Fibroblast of skin of right biceps (primary cell): ENCODE measurements at regions not wholly inside any gene's neighbourhood (a gene's known extent, or its start where the extent isn't known, plus 50 kb on each side); places are given as distances from the start of the nearest gene placed in this dataset.
A peak's percentile ranks its signal among the peaks of the same experiment; 100 is the strongest.
"Not testable (repeated sequence)": the region's sequence is repeated elsewhere in the genome, so short reads cannot be mapped to it uniquely, and the experiment has no call there.

ENCODE experiments used
- DNase-seq: peaks from one replicate; pipeline ENCODE4 v3.0.0-alpha.2; 2013

DNA sequence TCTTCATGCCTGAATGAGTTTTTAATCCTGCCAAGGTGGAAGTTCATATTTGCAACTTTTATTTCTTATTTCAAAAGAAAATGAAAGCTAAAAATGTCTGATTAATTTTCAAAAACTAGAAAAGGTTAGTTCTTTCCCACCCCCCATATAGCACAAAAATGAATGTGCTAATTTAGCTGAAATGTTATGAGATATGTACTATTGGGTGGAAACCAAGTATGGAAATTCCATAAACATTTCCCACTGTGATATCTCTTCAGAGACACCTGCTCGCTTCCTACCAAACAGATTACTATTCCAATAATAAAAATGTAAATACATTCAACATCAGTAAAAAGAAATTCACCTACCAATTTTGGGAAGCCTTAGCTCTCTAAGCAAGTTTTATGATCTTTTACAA, 678.6 kb upstream of the ID4 start:
- peak; percentile 15 for DNase-seq

GRCh38 chr6:19159089-19159488, 678.1 kb upstream of the ID4 start:
- DNase-seq: peak; percentile 86

DNA sequence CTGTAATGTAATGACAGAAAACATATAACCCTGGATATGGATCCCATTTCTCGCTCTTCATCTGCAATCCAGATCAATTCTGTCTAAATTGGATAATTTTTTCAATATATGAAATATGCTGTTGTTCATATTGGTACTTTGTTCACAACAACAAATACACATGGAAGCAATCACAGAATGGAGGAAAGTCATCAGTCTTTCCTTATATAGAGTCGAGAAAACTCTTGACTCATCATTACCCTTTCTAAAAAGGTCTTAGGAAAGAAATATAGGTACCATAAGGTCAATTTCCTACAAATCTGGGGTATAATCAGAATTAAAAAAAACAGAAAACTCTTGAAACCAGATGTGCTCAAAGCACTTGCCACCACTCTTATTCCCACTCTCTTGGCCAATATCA, 677.6 kb upstream of the ID4 start:
- DNase-seq: no peak

- no peak for DNase-seq
Observed at GRCh38 chr6:19160081-19160730, 677.0 kb upstream of the ID4 start.

DNA sequence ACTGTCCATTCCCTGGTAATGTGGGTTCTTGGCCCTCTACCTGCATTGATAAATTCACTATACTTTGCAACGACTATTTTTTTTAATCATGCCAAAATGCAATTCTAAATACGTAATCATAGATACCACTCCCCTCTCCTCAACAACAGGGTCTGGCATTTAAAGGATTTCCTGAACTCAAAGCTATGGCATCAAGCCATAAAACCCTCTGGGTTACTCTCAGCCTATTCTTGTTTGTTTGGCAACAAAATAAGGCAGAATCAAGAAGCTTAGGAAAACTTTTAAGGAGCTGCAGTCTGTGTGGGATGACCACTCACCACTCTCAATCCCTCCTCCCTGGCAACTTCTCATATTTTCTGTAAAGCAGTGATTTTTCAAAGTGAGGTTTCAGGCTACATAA, 669.9 kb upstream of the ID4 start:
- no peak for DNase-seq

- DNase-seq: no peak
Observed at GRCh38 chr6:19169366-19169765, 667.8 kb upstream of the ID4 start.

DNA sequence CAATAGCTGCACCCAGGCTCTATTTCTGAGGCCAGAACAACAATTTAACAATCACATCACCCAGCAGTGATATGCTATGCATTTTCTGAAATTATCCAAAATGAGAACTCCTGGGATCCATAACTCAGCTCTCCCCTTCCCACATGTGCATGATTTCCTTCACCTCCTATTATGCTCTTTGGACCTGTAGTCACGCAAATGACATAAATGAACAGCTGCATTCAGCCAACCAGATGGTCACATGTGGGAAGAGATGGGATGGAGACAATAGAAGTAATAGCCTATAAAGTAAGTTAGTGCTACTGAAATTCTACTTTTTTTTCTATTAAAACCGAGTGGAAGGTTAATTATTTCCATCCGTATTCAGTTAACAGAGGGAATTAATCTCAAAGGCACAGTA, 662.1 kb upstream of the ID4 start:
- no peak for DNase-seq

DNA sequence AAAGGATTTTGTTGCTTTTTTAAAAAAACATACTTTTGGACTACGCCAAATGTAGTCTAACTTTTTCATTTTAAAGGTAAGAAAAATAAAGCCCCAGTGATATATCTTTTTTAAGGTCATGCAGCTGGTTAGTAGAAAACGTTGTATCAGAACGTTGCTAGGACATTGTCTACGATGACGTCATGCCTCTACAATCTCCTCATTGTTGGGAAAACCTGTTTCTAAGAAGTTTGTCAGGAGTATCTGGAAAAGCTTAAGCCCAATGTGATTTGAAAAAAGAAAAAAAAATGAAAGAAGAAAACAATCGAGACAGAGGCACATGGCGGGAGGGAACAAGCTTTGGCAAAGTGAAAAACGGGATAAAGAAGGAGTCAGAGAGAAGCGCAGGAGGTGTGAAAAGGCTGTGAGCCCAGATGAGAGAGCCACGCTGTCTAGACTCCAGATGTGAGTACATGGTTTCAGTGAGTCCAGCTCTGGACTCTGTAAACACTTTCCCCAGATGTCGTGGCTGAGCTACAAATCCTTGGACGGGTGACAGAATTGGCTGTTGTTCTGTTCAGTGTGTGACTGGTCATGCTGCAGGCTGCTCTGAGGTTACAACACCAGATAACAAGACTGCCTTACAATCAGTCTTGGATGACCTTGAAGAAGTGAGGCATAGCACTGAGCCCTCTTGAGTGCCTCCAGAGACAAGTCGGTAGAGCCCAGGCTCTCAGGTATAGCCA, 656.7 kb upstream of the ID4 start:
- DNase-seq: peak; percentile 26

- no peak for DNase-seq
Observed at GRCh38 chr6:19181211-19181610, 656.0 kb upstream of the ID4 start.

DNA sequence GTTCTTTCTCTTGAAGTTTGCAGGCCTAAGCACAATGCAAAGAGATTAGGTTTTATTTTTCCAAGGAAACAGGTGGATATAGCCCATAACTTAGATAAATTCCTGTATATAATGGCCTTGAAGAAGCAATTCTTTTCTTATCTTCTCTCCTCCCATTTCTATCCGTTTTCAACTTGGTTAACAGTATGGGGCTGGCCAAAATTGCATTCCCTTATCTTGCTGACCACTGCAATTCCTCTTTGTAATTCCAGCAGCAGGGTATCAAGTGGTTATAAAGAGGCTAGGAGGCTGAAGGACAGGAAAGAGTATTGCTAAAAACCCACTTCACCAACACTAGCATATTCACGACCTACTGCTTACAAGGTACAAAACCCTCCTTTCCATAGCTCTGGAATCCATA, 643.5 kb upstream of the ID4 start:
- no peak for DNase-seq

DNA sequence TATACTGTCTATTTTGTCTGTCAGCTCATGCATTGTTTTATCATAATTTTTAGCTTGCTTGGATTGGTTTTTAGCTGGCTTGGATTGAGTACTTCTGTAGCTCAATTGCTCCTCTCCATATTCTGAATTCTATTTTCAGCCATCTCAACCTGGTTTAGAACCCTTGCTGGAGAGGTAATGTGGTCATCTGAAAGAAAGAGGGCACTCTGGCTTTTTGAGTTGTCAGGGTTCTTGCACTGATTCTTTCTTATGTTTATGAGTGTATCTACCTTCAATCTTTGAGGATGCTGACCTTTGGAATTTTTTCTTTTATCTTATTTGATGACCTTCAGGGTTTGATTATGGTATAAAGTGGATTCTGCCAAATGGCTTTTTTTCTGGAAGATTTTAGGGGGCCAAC, 632.7 kb upstream of the ID4 start:
- DNase-seq: no peak

DNA sequence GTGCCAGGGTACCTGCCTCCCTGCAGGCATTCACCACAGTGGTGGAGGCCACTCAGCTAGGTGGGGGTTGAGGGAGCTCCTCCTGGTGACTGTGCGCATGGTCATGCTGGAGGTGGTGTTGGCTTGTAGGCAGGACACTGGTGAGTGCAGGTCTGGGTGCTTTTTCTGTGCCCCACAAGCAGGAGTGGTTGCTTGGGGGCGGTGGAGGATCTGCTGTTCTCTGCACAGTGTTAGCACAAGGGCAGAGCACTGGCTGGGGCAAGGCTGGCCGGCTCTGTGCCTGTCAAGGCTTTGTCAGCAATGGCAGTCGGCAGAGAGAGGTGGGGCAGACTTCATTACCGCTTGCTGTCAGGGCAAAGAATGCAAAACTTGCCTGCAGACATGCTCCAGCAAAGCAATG, 632.1 kb upstream of the ID4 start:
- DNase-seq: no peak

DNA sequence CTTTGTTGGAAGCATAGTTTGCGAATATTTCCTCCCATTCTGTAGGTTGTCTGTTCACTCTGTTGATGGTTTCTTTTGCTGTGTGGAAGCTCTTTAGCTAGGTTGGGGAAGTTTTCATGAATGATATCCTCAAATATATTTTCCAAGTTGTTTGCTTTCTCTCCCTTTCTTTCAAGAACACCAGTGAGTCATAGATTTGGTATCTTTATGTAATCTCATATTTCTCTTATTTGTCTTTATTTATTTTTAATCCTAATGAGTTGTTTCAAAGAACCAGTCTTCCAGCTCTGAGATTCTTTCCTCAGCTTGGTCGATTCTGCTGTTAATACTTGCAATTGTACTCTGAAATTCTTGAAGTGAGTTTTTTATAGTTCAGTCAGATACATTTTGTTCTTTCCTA, 628.0 kb upstream of the ID4 start:
- no peak for DNase-seq

DNA sequence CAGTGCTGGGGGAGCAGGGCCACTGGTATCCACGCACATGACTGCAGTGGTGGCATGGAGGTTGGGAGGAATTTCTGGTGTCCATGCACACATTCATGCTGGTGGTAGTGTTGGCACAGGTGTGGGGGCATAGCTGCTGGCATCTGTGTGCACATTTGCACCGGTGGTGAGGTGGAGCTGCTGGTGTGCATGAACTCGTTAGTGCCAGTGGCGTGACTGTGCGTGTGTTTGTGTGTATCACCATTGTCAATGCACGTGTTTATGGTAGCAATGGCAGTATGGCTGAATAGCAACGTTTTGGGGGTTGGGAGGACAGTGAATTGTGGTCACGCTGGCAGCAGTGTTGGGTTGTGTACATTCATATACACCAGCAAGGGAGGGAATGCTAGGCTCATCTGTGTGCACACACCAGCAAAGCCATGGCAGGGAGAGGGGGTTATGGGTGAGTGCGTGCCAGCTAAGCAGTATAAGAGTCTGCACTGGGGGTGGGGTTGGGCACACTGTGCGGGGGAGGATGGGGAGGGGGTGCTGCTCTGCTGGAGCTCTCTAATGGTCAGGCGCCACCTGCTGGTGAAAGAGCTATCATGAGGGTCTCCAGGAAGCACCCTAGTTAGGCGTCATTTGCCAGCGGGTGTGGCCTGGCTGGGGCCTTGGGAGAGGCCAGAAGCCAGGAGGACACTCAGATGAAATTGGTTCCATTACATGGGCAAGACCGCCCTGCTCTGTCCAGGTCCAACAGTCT, 626.1 kb upstream of the ID4 start:
- peak; percentile 2 for DNase-seq

- DNase-seq: no peak
Observed at GRCh38 chr6:19214231-19214630, 622.9 kb upstream of the ID4 start.

GRCh38 chr6:19219931-19220330, 617.2 kb upstream of the ID4 start:
- DNase-seq: no peak

DNA sequence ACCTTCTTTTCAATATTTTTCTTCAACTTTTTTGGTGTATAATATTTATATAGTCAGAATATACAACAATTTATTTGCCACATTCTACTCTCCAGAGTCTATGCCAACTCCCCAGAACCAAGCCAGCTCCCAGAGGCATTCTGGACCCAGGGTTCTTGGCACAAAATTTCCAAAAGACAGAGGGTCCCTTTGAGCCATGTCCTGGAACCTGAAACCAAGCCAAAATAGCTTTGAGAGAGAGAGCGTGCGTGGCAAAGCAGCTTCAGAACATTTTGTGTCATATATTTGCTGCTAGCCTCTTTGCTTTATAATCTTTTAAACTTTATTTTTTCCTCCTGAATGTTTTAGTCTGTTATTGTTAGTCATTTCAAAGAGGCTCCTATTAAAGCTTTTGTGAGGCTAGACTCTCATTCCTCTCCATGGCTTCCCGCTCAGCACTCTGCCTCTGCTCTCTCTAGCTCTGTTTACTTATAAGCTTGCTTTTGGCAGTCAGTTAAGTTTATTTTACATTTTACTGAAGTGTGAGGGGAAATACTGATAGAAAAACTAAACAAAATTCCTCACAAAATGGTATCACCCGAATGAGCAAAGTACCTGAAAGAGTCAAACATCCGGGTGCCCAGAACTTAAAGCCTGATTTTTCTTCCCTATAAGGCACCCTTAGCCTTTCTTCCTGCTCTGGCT, 605.1 kb upstream of the ID4 start:
- no peak for DNase-seq

GRCh38 chr6:19245656-19246055, 591.5 kb upstream of the ID4 start:
- no peak for DNase-seq

GRCh38 chr6:19247181-19247580, 590.0 kb upstream of the ID4 start:
- not testable (repeated sequence) for DNase-seq

DNA sequence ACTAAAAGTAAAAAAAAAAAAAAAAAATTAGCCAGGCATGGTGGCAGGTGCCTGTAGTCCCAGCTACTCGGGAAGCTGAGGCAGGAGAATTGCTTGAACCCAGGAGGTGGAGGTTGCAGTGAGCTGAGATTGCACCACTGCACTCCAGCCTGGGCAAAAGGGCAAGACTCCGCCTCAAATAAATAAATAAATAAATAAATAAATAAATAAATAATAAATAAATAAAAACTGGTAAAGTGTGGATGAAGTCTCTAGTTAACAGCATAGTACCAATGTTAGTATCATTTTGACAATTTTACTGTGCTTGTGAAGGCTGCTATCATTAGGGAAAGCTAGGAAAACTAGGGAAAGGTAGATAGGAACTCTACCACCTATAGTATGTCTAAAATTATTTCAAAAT, 581.0 kb upstream of the ID4 start:
- DNase-seq: not testable (repeated sequence)

DNA sequence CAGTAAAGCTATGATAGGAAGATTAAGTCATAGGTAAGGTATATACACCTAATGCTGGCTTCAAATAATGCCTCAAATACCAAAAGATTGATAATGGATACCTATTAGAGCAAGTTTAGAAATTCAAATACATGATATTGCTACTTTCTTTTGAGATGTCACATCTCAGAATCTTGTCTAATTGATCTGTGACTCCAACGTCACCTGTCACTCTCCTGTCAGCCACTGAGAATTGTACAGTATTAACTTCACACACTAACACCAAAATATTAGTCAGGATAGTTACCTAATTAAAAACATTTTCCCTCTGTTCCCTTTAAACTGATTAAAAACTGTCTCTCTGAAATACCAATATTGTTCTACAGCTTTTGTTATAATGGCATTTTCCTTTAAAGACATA, 575.5 kb upstream of the ID4 start:
- DNase-seq: no peak

DNA sequence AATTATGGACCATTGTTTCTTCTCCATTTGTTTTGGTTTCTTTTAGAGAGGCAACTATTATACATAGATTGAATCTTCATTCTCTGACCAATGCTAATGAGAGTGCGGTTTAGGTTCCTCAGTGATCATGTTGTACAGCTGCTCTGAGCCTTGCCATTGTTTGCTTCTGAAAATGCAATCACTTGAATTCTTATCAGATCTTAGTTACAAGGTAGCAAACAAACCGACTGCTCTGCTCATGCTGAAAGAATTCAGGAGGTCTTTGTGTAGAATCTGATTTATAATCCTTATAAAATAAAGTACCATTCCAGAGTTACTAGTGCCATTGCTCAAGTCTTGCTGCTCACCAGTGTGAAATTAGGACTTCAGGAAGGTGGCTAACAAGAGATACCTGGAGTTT, 569.1 kb upstream of the ID4 start:
- no peak for DNase-seq

DNA sequence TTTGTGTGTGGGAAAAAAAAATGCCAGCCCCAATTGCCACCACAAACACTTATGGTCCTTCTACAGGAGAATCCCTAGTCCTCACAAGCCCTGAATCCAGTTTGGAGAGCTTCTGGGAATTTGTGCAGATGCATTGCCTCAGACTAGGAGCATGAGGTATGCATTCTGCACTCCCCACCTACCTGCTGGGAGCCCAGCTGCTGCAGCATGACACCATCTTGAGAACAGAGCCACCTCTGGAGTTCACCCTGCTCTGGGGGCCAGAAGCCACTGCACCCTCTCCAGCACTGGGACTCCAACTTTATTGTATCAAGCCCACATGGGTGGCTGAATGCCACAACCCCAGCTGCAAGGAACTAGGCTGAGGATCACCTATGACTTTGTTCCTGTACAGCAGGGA, 568.5 kb upstream of the ID4 start:
- no peak for DNase-seq
